Natural killer cell (primary cell): ENCODE measurements at regions not wholly inside any gene's neighbourhood (a gene's known extent, or its start where the extent isn't known, plus 50 kb on each side); places are given as distances from the start of the nearest gene placed in this dataset.

Experiments
- ATAC-seq, 3 donors: fragments of 150-1000 bp in 2 of 3; fragments of 200-7000 bp in 1 of 3; cut with Tn5 transposase; 1 replicate in 1 of 3; 2 replicates in 2 of 3; pipeline ENCODE4 v1.10.0; 2021; ENCODE audit warnings: mild to moderate bottlenecking in 2 of 3, moderate library complexity in 2 of 3
- DNase-seq, 2 donors: peaks; one replicate each; pipeline versions ENCODE4 v3.0.0 to v3.0.0-alpha.2; 2013 to 2021; ENCODE audit warnings: mixed read lengths in 1 of 2
- H3K27ac ChIP-seq: one replicate; pipeline ENCODE4 v1.5.1; 2013; ENCODE audit warnings: mild to moderate bottlenecking, low read length
- H3K27me3 ChIP-seq: one replicate; pipeline ENCODE4 v1.6.1; 2013; ENCODE audit warnings: low read length; ENCODE audit not compliant: control insufficient read depth, insufficient read depth
- H3K36me3 ChIP-seq: one replicate; pipeline ENCODE4 v1.6.1; 2013; ENCODE audit warnings: low read length; ENCODE audit not compliant: control insufficient read depth, insufficient read depth
- H3K4me1 ChIP-seq: one replicate; pipeline ENCODE4 v1.6.1; 2013; ENCODE audit warnings: low read length; ENCODE audit not compliant: control insufficient read depth, insufficient read depth
- H3K4me3 ChIP-seq: one replicate; pipeline ENCODE4 v1.5.1; 2013; ENCODE audit warnings: low read length
- H3K9me3 ChIP-seq: one replicate; pipeline ENCODE4 v1.6.1; 2013; ENCODE audit warnings: low read length; ENCODE audit not compliant: control insufficient read depth, insufficient read depth
- H3K27ac Mint-ChIP-seq, 2 donors: one replicate each; pipeline ENCODE4 v1.8.0; 2022; ENCODE audit warnings: mild to moderate bottlenecking in 2 of 2, mixed read lengths in 2 of 2, moderate library complexity in 1 of 2
- H3K27me3 Mint-ChIP-seq, 2 donors: one replicate each; pipeline ENCODE4 v1.8.0; 2022; ENCODE audit warnings: low read depth in 2 of 2, mixed read lengths in 2 of 2
- H3K36me3 Mint-ChIP-seq: one replicate; pipeline ENCODE4 v1.8.0; 2022; ENCODE audit warnings: mixed read lengths
- H3K4me1 Mint-ChIP-seq, 2 donors: one replicate each; pipeline ENCODE4 v1.8.0; 2022; ENCODE audit warnings: mixed read lengths in 2 of 2
- H3K4me3 Mint-ChIP-seq: one replicate; pipeline ENCODE4 v1.8.0; 2022; ENCODE audit warnings: mild to moderate bottlenecking, moderate library complexity, mixed read lengths
- H3K9me3 Mint-ChIP-seq, 2 donors: one replicate each; pipeline ENCODE4 v1.8.0; 2022; ENCODE audit warnings: mixed read lengths in 2 of 2
- CTCF ChIP-seq: fragments of 200-600 bp; IDR thresholded peaks from one replicate; pipeline ENCODE4 v1.8.0; 2022; ENCODE audit warnings: antibody characterized with exemption
- WGBS: methylation state at CpG from one replicate; pipeline ENCODE4 v1.1.7; 2013; ENCODE audit warnings: missing lambda C conversion rate; ENCODE audit not compliant: insufficient coverage; 5-methylcytosine and 5-hydroxymethylcytosine counted together
- intact Hi-C: fragments of 100-400 bp; cut with micrococcal nuclease; formaldehyde crosslinking; loops from one replicate; pipeline ENCODE4 v1.14.2; 2022

- Histone ChIP-seq H3K4me3 (no peak overlapping the region), H3K27me3 (no peaks in the 10 kb centered on the region), H3K27ac (no peak overlapping the region), H3K9me3 (no peaks in the 10 kb centered on the region), H3K4me1 (no peaks in the 10 kb centered on the region), H3K36me3 (no peaks in the 10 kb centered on the region)
- peaks cover 8% of the 10 kb centered on the region in 2 donors for H3K27me3 Mint-ChIP-seq
- peaks cover 0 to 6% of the 10 kb centered on the region in 2 donors for H3K4me1 Mint-ChIP-seq
- H3K9me3 Mint-ChIP-seq, result no peaks in the 10 kb centered on the region
- DNase-seq (no peak), ATAC-seq (no peak)
- no peaks in the 10 kb centered on the region for H3K36me3 Mint-ChIP-seq
- intact Hi-C loops, result no loop called here
- H3K4me3 Mint-ChIP-seq, result no peak overlapping the region
- no peak overlapping the region for H3K27ac Mint-ChIP-seq
- WGBS, result 89% methylated on average over 4 of the region's 5 CpGs
- TF ChIP-seq CTCF, result no peak
Observed at GRCh38 chr9:96045811-96046210, 170.3 kb downstream of the ERCC6L2 start.

GRCh38 chr9:96044401-96044800, 168.9 kb downstream of the ERCC6L2 start:
- Histone ChIP-seq H3K27ac (no peak overlapping the region), H3K4me1 (no peaks in the 10 kb centered on the region), H3K27me3 (no peaks in the 10 kb centered on the region), H3K9me3 (no peaks in the 10 kb centered on the region), H3K36me3 (no peaks in the 10 kb centered on the region), H3K4me3 (no peak overlapping the region)
- no peak for TF ChIP-seq CTCF
- Mint-ChIP-seq H3K4me1 (peaks cover 0 to 5% of the 10 kb centered on the region in 2 donors), H3K4me3 (no peak overlapping the region), H3K27me3 (peaks cover 3 to 8% of the 10 kb centered on the region in 2 donors), H3K36me3 (no peaks in the 10 kb centered on the region), H3K9me3 (no peaks in the 10 kb centered on the region), H3K27ac (no peak overlapping the region)
- ATAC-seq, result no peak
- WGBS, result 94% methylated on average over 4 of the region's 4 CpGs
- intact Hi-C loops, result no loop called here
- DNase-seq, result no peak

GRCh38 chr9:96040591-96041461, 165.3 kb downstream of the ERCC6L2 start:
- 88% methylated on average over 21 of the region's 21 CpGs for WGBS
- TF ChIP-seq CTCF, result no peak
- Histone ChIP-seq H3K27me3 (no peaks in the 10 kb centered on the region), H3K36me3 (no peaks in the 10 kb centered on the region), H3K4me1 (no peaks in the 10 kb centered on the region), H3K27ac (no peak overlapping the region), H3K4me3 (no peak overlapping the region), H3K9me3 (peaks cover 8% of the 10 kb centered on the region)
- intact Hi-C loops, result no loop called here
- H3K36me3 Mint-ChIP-seq, result no peaks in the 10 kb centered on the region
- peaks cover 3% of the 10 kb centered on the region in 2 donors for H3K9me3 Mint-ChIP-seq
- H3K27me3 Mint-ChIP-seq, result peaks cover 3 to 6% of the 10 kb centered on the region in 2 donors
- ATAC-seq (no peak), DNase-seq (no peak)
- H3K27ac Mint-ChIP-seq, result no peak overlapping the region
- peaks cover 0 to 12% of the 10 kb centered on the region in 2 donors for H3K4me1 Mint-ChIP-seq
- no peak overlapping the region for H3K4me3 Mint-ChIP-seq

- H3K36me3 Mint-ChIP-seq, result no peaks in the 10 kb centered on the region
- no peak overlapping the region for H3K4me3 Mint-ChIP-seq
- H3K9me3 Mint-ChIP-seq, result peaks cover 3% of the 10 kb centered on the region in 2 donors
- Histone ChIP-seq H3K9me3 (peaks cover 8% of the 10 kb centered on the region), H3K4me1 (no peaks in the 10 kb centered on the region), H3K4me3 (no peak overlapping the region), H3K27me3 (no peaks in the 10 kb centered on the region), H3K27ac (no peak overlapping the region), H3K36me3 (no peaks in the 10 kb centered on the region)
- ATAC-seq (no peak), DNase-seq (no peak)
- H3K27ac Mint-ChIP-seq, result no peak overlapping the region
- H3K27me3 Mint-ChIP-seq, result peaks cover 0 to 3% of the 10 kb centered on the region in 2 donors
- H3K4me1 Mint-ChIP-seq, result peaks cover 0 to 12% of the 10 kb centered on the region in 2 donors
- TF ChIP-seq CTCF, result no peak
- WGBS, result 73% methylated on average over 5 of the region's 6 CpGs
- intact Hi-C loops, result no loop called here
Observed at GRCh38 chr9:96038914-96039313, 163.4 kb downstream of the ERCC6L2 start.
